HepG2 (cell line): ENCODE measurements at regions not wholly inside any gene's neighbourhood (a gene's known extent, or its start where the extent isn't known, plus 50 kb on each side); places are given as distances from the start of the nearest gene placed in this dataset.

Experiments used
- NFIC ChIP-seq: IDR thresholded peaks from 2 replicates; pipeline ENCODE4 v1.6.1; 2012; ENCODE audit warnings: mild to moderate bottlenecking, low read length, inconsistent platforms
- RBFOX2 ChIP-seq: fragments of 200-400 bp; formaldehyde crosslinking; IDR thresholded peaks from 2 replicates; pipeline ENCODE4 v1.6.1; 2017; ENCODE audit warnings: low read depth, mild to moderate bottlenecking, low read length
- RXRA ChIP-seq: sonication (generic); formaldehyde crosslinking; IDR thresholded peaks from 2 replicates; pipeline ENCODE4 v1.5.1; 2020; ENCODE audit warnings: missing genetic modification reagents
- ZEB1 ChIP-seq: IDR thresholded peaks from 2 replicates; pipeline ENCODE4 v1.6.1; 2012; ENCODE audit warnings: mild to moderate bottlenecking, low read depth, inconsistent platforms; ENCODE audit not compliant: insufficient replicate concordance
- ZFYVE20 ChIP-seq: sonication (generic); formaldehyde crosslinking; IDR thresholded peaks from 2 replicates; pipeline ENCODE4 v1.8.0; 2023; ENCODE audit warnings: low read depth, mild to moderate bottlenecking, moderate library complexity, missing genetic modification reagents, borderline replicate concordance
- ZNF335 ChIP-seq: sonication (generic); formaldehyde crosslinking; IDR thresholded peaks from 2 replicates; pipeline ENCODE4 v1.4.0; 2020; ENCODE audit warnings: missing genetic modification reagents
- TF ChIP-seq, protein P1 (sequence below): sonication (generic); formaldehyde crosslinking; IDR thresholded peaks from 2 replicates; pipeline ENCODE4 v1.5.0; 2020; ENCODE audit warnings: mild to moderate bottlenecking, missing genetic modification reagents
- TF ChIP-seq, protein P2 (sequence below): IDR thresholded peaks from 2 replicates; pipeline ENCODE4 v1.6.1; 2016; ENCODE audit warnings: low read depth
- TF ChIP-seq, protein P3 (sequence below): sonication (generic); formaldehyde crosslinking; IDR thresholded peaks from 2 replicates; pipeline ENCODE4 v1.4.0; 2020; ENCODE audit warnings: low read depth, missing genetic modification reagents
- TF ChIP-seq, protein P4 (sequence below): sonication (generic); formaldehyde crosslinking; IDR thresholded peaks from 2 replicates; pipeline ENCODE4 v1.5.0; 2020; ENCODE audit warnings: missing genetic modification reagents
- TF ChIP-seq, protein P5 (sequence below): sonication (generic); formaldehyde crosslinking; IDR thresholded peaks from 2 replicates; pipeline ENCODE4 v1.4.0; 2020; ENCODE audit warnings: missing genetic modification reagents
- TF ChIP-seq, protein P6 (sequence below): IDR thresholded peaks from 2 replicates; pipeline ENCODE4 v1.6.1; 2016; ENCODE audit warnings: low read depth, missing genetic modification reagents, missing compliant biosample characterization

DNA sequence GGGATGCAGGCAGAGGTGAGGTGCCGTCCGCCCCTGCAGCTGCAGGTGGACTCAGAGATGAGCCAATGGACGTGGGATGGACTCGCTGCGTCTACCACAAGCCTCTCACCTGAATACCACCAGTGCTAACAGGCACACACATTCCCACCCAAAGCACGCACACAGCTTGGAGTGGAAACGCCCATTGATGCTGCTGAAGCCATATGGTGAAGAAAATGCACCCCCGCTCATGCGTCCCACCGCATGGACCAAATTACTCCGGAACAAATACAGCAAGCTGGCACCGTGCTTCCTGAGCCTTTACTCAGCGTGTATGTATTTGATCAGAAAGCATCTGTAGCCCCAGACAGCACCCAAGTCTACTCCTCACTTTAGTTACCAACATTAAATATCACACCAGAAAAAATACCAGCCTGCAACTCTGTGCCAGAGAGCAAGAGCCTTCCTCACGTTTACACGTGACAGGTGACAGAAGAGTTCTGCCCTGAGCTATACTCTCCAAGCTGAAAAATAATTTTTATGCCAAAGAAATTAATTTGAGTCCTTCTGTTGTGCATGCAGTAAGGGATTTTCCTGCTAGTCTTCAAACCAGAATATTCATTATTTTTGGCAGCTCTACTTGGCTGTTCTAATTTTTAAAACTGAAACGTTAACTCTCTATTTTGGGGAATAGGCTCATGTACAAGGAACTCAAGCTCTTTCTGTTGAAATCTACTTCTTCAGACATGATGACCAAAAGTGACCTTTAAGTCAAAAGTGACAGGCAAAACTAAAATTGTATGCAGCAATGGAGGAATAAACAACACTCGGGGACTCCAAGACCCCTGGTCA, 58.2 kb upstream of the SYNDIG1 start (continued):
- TF ChIP-seq, protein P1, sequence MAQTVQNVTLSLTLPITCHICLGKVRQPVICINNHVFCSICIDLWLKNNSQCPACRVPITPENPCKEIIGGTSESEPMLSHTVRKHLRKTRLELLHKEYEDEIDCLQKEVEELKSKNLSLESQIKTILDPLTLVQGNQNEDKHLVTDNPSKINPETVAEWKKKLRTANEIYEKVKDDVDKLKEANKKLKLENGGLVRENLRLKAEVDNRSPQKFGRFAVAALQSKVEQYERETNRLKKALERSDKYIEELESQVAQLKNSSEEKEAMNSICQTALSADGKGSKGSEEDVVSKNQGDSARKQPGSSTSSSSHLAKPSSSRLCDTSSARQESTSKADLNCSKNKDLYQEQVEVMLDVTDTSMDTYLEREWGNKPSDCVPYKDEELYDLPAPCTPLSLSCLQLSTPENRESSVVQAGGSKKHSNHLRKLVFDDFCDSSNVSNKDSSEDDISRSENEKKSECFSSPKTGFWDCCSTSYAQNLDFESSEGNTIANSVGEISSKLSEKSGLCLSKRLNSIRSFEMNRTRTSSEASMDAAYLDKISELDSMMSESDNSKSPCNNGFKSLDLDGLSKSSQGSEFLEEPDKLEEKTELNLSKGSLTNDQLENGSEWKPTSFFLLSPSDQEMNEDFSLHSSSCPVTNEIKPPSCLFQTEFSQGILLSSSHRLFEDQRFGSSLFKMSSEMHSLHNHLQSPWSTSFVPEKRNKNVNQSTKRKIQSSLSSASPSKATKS (CRISPR knock-in tag) = no peak
- no peak for TF ChIP-seq RXRA
- TF ChIP-seq, protein P2, sequence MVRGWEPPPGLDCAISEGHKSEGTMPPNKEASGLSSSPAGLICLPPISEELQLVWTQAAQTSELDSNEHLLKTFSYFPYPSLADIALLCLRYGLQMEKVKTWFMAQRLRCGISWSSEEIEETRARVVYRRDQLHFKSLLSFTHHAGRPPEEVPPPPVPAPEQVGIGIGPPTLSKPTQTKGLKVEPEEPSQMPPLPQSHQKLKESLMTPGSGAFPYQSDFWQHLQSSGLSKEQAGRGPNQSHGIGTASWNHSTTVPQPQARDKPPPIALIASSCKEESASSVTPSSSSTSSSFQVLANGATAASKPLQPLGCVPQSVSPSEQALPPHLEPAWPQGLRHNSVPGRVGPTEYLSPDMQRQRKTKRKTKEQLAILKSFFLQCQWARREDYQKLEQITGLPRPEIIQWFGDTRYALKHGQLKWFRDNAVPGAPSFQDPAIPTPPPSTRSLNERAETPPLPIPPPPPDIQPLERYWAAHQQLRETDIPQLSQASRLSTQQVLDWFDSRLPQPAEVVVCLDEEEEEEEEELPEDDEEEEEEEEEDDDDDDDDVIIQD (CRISPR knock-in tag) = no peak
- TF ChIP-seq NFIC = no peak
- TF ChIP-seq, protein P3, sequence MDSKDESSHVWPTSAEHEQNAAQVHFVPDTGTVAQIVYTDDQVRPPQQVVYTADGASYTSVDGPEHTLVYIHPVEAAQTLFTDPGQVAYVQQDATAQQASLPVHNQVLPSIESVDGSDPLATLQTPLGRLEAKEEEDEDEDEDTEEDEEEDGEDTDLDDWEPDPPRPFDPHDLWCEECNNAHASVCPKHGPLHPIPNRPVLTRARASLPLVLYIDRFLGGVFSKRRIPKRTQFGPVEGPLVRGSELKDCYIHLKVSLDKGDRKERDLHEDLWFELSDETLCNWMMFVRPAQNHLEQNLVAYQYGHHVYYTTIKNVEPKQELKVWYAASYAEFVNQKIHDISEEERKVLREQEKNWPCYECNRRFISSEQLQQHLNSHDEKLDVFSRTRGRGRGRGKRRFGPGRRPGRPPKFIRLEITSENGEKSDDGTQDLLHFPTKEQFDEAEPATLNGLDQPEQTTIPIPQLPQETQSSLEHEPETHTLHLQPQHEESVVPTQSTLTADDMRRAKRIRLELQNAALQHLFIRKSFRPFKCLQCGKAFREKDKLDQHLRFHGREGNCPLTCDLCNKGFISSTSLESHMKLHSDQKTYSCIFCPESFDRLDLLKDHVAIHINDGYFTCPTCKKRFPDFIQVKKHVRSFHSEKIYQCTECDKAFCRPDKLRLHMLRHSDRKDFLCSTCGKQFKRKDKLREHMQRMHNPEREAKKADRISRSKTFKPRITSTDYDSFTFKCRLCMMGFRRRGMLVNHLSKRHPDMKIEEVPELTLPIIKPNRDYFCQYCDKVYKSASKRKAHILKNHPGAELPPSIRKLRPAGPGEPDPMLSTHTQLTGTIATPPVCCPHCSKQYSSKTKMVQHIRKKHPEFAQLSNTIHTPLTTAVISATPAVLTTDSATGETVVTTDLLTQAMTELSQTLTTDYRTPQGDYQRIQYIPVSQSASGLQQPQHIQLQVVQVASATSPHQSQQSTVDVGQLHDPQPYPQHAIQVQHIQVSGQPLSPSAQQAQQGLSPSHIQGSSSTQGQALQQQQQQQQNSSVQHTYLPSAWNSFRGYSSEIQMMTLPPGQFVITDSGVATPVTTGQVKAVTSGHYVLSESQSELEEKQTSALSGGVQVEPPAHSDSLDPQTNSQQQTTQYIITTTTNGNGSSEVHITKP = no peak
- TF ChIP-seq ZEB1 = no peak
- TF ChIP-seq, protein P4, sequence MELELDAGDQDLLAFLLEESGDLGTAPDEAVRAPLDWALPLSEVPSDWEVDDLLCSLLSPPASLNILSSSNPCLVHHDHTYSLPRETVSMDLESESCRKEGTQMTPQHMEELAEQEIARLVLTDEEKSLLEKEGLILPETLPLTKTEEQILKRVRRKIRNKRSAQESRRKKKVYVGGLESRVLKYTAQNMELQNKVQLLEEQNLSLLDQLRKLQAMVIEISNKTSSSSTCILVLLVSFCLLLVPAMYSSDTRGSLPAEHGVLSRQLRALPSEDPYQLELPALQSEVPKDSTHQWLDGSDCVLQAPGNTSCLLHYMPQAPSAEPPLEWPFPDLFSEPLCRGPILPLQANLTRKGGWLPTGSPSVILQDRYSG (CRISPR knock-in tag) = no peak
- no peak for TF ChIP-seq RBFOX2
- TF ChIP-seq, protein P5, sequence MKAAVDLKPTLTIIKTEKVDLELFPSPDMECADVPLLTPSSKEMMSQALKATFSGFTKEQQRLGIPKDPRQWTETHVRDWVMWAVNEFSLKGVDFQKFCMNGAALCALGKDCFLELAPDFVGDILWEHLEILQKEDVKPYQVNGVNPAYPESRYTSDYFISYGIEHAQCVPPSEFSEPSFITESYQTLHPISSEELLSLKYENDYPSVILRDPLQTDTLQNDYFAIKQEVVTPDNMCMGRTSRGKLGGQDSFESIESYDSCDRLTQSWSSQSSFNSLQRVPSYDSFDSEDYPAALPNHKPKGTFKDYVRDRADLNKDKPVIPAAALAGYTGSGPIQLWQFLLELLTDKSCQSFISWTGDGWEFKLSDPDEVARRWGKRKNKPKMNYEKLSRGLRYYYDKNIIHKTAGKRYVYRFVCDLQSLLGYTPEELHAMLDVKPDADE (CRISPR knock-in tag) = no peak
- TF ChIP-seq, protein P6, sequence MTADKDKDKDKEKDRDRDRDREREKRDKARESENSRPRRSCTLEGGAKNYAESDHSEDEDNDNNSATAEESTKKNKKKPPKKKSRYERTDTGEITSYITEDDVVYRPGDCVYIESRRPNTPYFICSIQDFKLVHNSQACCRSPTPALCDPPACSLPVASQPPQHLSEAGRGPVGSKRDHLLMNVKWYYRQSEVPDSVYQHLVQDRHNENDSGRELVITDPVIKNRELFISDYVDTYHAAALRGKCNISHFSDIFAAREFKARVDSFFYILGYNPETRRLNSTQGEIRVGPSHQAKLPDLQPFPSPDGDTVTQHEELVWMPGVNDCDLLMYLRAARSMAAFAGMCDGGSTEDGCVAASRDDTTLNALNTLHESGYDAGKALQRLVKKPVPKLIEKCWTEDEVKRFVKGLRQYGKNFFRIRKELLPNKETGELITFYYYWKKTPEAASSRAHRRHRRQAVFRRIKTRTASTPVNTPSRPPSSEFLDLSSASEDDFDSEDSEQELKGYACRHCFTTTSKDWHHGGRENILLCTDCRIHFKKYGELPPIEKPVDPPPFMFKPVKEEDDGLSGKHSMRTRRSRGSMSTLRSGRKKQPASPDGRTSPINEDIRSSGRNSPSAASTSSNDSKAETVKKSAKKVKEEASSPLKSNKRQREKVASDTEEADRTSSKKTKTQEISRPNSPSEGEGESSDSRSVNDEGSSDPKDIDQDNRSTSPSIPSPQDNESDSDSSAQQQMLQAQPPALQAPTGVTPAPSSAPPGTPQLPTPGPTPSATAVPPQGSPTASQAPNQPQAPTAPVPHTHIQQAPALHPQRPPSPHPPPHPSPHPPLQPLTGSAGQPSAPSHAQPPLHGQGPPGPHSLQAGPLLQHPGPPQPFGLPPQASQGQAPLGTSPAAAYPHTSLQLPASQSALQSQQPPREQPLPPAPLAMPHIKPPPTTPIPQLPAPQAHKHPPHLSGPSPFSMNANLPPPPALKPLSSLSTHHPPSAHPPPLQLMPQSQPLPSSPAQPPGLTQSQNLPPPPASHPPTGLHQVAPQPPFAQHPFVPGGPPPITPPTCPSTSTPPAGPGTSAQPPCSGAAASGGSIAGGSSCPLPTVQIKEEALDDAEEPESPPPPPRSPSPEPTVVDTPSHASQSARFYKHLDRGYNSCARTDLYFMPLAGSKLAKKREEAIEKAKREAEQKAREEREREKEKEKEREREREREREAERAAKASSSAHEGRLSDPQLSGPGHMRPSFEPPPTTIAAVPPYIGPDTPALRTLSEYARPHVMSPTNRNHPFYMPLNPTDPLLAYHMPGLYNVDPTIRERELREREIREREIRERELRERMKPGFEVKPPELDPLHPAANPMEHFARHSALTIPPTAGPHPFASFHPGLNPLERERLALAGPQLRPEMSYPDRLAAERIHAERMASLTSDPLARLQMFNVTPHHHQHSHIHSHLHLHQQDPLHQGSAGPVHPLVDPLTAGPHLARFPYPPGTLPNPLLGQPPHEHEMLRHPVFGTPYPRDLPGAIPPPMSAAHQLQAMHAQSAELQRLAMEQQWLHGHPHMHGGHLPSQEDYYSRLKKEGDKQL (CRISPR knock-in tag) = no peak
- TF ChIP-seq ZNF335 = no peak
- no peak for TF ChIP-seq ZFYVE20 (CRISPR knock-in tag)
